ENCODE measurements at regions not wholly inside any gene's neighbourhood (a gene's known extent, or its start where the extent isn't known, plus 50 kb on each side); places are given as distances from the start of the nearest gene placed in this dataset.

- Histone ChIP-seq H4K20me1 (replicated peaks; ENCODE audit: control insufficient read depth, insufficient read depth, low read length) (no peaks in the 10 kb centered on the region), H2AFZ (ENCODE audit: low read depth, low read length) (no peak overlapping the region), H3K9ac (ENCODE audit: insufficient read depth in 1 of 2, low read depth in 2 of 2, low read length in 2 of 2) (no peak overlapping the region), H3K36me3 (ENCODE audit: control insufficient read depth, insufficient read depth, low read length) (no peaks in the 10 kb centered on the region), H3K4me1 (replicated peaks in 1 of 2; ENCODE audit: control insufficient read depth in 2 of 2, insufficient read depth in 2 of 2, low read length in 2 of 2) (no peaks in the 10 kb centered on the region), H3K27ac (ENCODE audit: extremely low read depth, low read depth, low read length) (no peak overlapping the region), H3K9me3 (replicated peaks; ENCODE audit: control insufficient read depth, insufficient read depth, low read depth, low read length) (no peaks in the 10 kb centered on the region), H3K27me3 (ENCODE audit: control insufficient read depth in 2 of 2, insufficient read depth in 2 of 2, low read length in 2 of 2) (no peaks in the 10 kb centered on the region), H3K4me2 (ENCODE audit: insufficient read depth, low read length) (no peak overlapping the region), H3K79me2 (ENCODE audit: control insufficient read depth, insufficient read depth, low read length) (no peaks in the 10 kb centered on the region), H3K4me3 (no peak overlapping the region), H3K9me1 (ENCODE audit: control insufficient read depth, insufficient read depth, low read length) (no peaks in the 10 kb centered on the region)
- CTCF ChIA-PET (ENCODE audit: low intra/inter-chr PET ratio), result no interaction called here
- TF ChIP-seq NUFIP1 (IDR thresholded peaks at IDR 0.05; ENCODE audit: partially characterized antibody) (no peak), SUPT5H (IDR thresholded peaks at IDR 0.05) (no peak)
- DNase-seq (ENCODE audit: extremely low read depth in 1 of 4, low spot score in 3 of 4) (no peak), ATAC-seq (no peak), FAIRE-seq (no peak)
- no TSS peak for BruUV-seq (replicated peaks)
- intact Hi-C loops (cut with micrococcal nuclease), result no loop called here
- in situ Hi-C loops (cut with MboI), result no loop called here
- WGBS (ENCODE audit: insufficient coverage, low coverage, missing lambda C conversion rate), result 0% methylated on average over 4 of the region's 4 CpGs
- POLR2A ChIA-PET, result no interaction called here
Observed at GRCh38 chr13:68291595-68291994, 1061.5 kb upstream of the PCDH9 start.

GRCh38 chr13:68275758-68276157 is 1045.6 kb upstream of the PCDH9 start:
- no TSS peak for BruUV-seq (replicated peaks)
- no peaks in the 10 kb centered on the region for H3K4me1 ChIP-seq (replicated peaks in 1 of 2; ENCODE audit: control insufficient read depth in 2 of 2, insufficient read depth in 2 of 2, low read length in 2 of 2)
- no peak overlapping the region for H3K4me2 ChIP-seq (ENCODE audit: insufficient read depth, low read length)
- H3K79me2 ChIP-seq (ENCODE audit: control insufficient read depth, insufficient read depth, low read length), result no peaks in the 10 kb centered on the region
- no peak overlapping the region for H3K4me3 ChIP-seq
- POLR2A ChIA-PET, result no interaction called here
- FAIRE-seq (no peak), ATAC-seq (no peak), DNase-seq (ENCODE audit: extremely low read depth in 1 of 4, low spot score in 3 of 4) (no peak)
- H3K9me1 ChIP-seq (ENCODE audit: control insufficient read depth, insufficient read depth, low read length), result no peaks in the 10 kb centered on the region
- no peak overlapping the region for H2AFZ ChIP-seq (ENCODE audit: low read depth, low read length)
- H4K20me1 ChIP-seq (replicated peaks; ENCODE audit: control insufficient read depth, insufficient read depth, low read length), result no peaks in the 10 kb centered on the region
- 0 out of 2 replicates have a peak, but pooled peaks cover 2% of the 10 kb centered on the region for H3K9me3 ChIP-seq (replicated peaks; ENCODE audit: control insufficient read depth, insufficient read depth, low read depth, low read length)
- no peaks in the 10 kb centered on the region for H3K36me3 ChIP-seq (ENCODE audit: control insufficient read depth, insufficient read depth, low read length)
- no peak overlapping the region for H3K9ac ChIP-seq (ENCODE audit: insufficient read depth in 1 of 2, low read depth in 2 of 2, low read length in 2 of 2)
- CTCF ChIA-PET (ENCODE audit: low intra/inter-chr PET ratio), result no interaction called here
- in situ Hi-C loops (cut with MboI), result no loop called here
- intact Hi-C loops (cut with micrococcal nuclease), result no loop called here
- WGBS (ENCODE audit: insufficient coverage, low coverage, missing lambda C conversion rate), result 0% methylated on average over 1 of the region's 1 CpG
- no peaks in the 10 kb centered on the region for H3K27me3 ChIP-seq (ENCODE audit: control insufficient read depth in 2 of 2, insufficient read depth in 2 of 2, low read length in 2 of 2)
- no peak overlapping the region for H3K27ac ChIP-seq (ENCODE audit: extremely low read depth, low read depth, low read length)
- TF ChIP-seq, protein P1, sequence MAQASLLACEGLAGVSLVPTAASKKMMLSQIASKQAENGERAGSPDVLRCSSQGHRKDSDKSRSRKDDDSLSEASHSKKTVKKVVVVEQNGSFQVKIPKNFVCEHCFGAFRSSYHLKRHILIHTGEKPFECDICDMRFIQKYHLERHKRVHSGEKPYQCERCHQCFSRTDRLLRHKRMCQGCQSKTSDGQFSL (CRISPR knock-in tag; IDR thresholded peaks at IDR 0.05), result no peak
- TF ChIP-seq, protein P1 (tag; IDR thresholded peaks at IDR 0.05), result no peak
- TF ChIP-seq HDAC2 (IDR thresholded peaks at IDR 0.05) (no peak), HDAC8 (tag; IDR thresholded peaks at IDR 0.05) (no peak), SMARCE1 (IDR thresholded peaks at IDR 0.05) (no peak), CBX8 (IDR thresholded peaks at IDR 0.05; ENCODE audit: borderline replicate concordance, extremely low read depth, low read depth, low read length, poor library complexity, severe bottlenecking) (no peak), PHF8 (IDR thresholded peaks at IDR 0.05; ENCODE audit: borderline replicate concordance, low read length) (no peak), ZBTB9 (CRISPR knock-in tag; IDR thresholded peaks at IDR 0.05) (no peak), SMAD2 (IDR thresholded peaks at IDR 0.05; ENCODE audit: low read depth, low read length) (no peak), FOXA3 (CRISPR knock-in tag; conservative IDR thresholded peaks at IDR 0.05 in 1 of 2, IDR thresholded peaks at IDR 0.05 in 1 of 2) (no peak), DPF2 (IDR thresholded peaks at IDR 0.05) (no peak), RHOXF2B (CRISPR knock-in tag; conservative IDR thresholded peaks at IDR 0.05) (no peak)
- TF ChIP-seq, protein P2, sequence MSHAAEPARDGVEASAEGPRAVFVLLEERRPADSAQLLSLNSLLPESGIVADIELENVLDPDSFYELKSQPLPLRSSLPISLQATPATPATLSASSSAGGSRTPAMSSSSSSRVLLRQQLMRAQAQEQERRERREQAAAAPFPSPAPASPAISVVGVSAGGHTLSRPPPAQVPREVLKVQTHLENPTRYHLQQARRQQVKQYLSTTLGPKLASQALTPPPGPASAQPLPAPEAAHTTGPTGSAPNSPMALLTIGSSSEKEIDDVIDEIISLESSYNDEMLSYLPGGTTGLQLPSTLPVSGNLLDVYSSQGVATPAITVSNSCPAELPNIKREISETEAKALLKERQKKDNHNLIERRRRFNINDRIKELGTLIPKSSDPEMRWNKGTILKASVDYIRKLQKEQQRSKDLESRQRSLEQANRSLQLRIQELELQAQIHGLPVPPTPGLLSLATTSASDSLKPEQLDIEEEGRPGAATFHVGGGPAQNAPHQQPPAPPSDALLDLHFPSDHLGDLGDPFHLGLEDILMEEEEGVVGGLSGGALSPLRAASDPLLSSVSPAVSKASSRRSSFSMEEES (CRISPR knock-in tag; IDR thresholded peaks at IDR 0.05), result no peak

Data from K562 (cell line).